ENCODE measurements at regions not wholly inside any gene's neighbourhood (a gene's known extent, or its start where the extent isn't known, plus 50 kb on each side); places are given as distances from the start of the nearest gene placed in this dataset.
A peak's percentile ranks its signal among the peaks of the same experiment; 100 is the strongest.

- FAIRE-seq, result no peak
- 41% methylated on average over 5 of the region's 5 CpGs for WGBS (ENCODE audit: missing lambda C conversion rate)
- DNase-seq (ENCODE audit: low read depth in 1 of 2, low spot score in 1 of 2), result no peak
- Histone ChIP-seq H3K9me3 (no peaks in the 10 kb centered on the region), H3K4me2 (no peak overlapping the region), H3K4me1 (no peaks in the 10 kb centered on the region), H3K4me3 (no peak overlapping the region), H3K27ac (no peak overlapping the region)
- CTCF ChIA-PET, result interaction anchor here (1.0 kb wide), 1 partner anchor 135 kb away, joined by 3 read pairs; no protein-coding TSS in a partner anchor
- ATAC-seq, result no peak
- TF ChIP-seq MAZ (IDR thresholded peaks at IDR 0.05; ENCODE audit: borderline replicate concordance, low read depth, low read length), result no peak
- no peak for TF ChIP-seq HEYL (CRISPR knock-in tag; IDR thresholded peaks at IDR 0.05)
- TF ChIP-seq MYC (IDR thresholded peaks at IDR 0.05; ENCODE audit: borderline replicate concordance, low read length), result no peak
- TF ChIP-seq TFCP2L1 (CRISPR knock-in tag; IDR thresholded peaks at IDR 0.05), result no peak
- TF ChIP-seq HOXB13 (CRISPR knock-in tag; IDR thresholded peaks at IDR 0.05; ENCODE audit: low read depth), result no peak
- POLR2A ChIA-PET, result no interaction called here
Measured at GRCh38 chr7:25719190-25719896, 432.7 kb upstream of the NFE2L3 start.

- POLR2A ChIA-PET, result no interaction called here
- TF ChIP-seq CTCF (IDR thresholded peaks at IDR 0.05), result peak; percentile 25; the same call in 2 of the 3 replicates
- no peak for TF ChIP-seq ZNF302 (CRISPR knock-in tag; IDR thresholded peaks at IDR 0.05)
- peak; percentile 27 to 33; a peak in 3 of 5 replicates for TF ChIP-seq RAD21 (conservative IDR thresholded peaks at IDR 0.05 in 1 of 2, IDR thresholded peaks at IDR 0.05 in 1 of 2)
- H3K27ac ChIP-seq, result no peak overlapping the region
- no peaks in the 10 kb centered on the region for H3K4me1 ChIP-seq
- no peak overlapping the region for H3K4me2 ChIP-seq
- CTCF ChIA-PET, result interaction anchor here (1.0 to 1.4 kb wide), 3 partner anchors 16 to 51 kb away, joined by 3 read pairs; no protein-coding TSS in a partner anchor
- no peak overlapping the region for H3K4me3 ChIP-seq
- DNase-seq (ENCODE audit: low read depth in 1 of 2, low spot score in 1 of 2), result peak; percentile 16 to 17
- no peaks in the 10 kb centered on the region for H3K9me3 ChIP-seq
- ATAC-seq, result peak; percentile 62 to 77; a peak in 4 of 6 replicates
- FAIRE-seq, result no peak
- 26% methylated on average over 2 of the region's 2 CpGs for WGBS (ENCODE audit: missing lambda C conversion rate)
Measured at GRCh38 chr7:25720427-25720826, 431.6 kb upstream of the NFE2L3 start.

GRCh38 chr7:25722856-25723255 is 429.1 kb upstream of the NFE2L3 start:
- no peak for DNase-seq (ENCODE audit: low read depth in 1 of 2, low spot score in 1 of 2)
- Histone ChIP-seq H3K4me2 (no peak overlapping the region), H3K4me3 (no peak overlapping the region), H3K27ac (no peak overlapping the region), H3K9me3 (no peaks in the 10 kb centered on the region), H3K4me1 (no peaks in the 10 kb centered on the region)
- WGBS (ENCODE audit: missing lambda C conversion rate), result 3% methylated on average over 1 of the region's 1 CpG
- ATAC-seq, result no peak
- CTCF ChIA-PET, result interaction anchor here (1.3 to 1.5 kb wide), 2 partner anchors 13 to 97 kb away, joined by 3 read pairs; no protein-coding TSS in a partner anchor
- POLR2A ChIA-PET, result no interaction called here
- no peak for FAIRE-seq
- TF ChIP-seq MYC (IDR thresholded peaks at IDR 0.05; ENCODE audit: borderline replicate concordance, low read length) (no peak), CBX2 (IDR thresholded peaks at IDR 0.05; ENCODE audit: borderline replicate concordance, low read depth) (no peak), JUNB (IDR thresholded peaks at IDR 0.05) (no peak), BHLHE40 (IDR thresholded peaks at IDR 0.05; ENCODE audit: low read depth, low read length) (no peak), POLR2AphosphoS2 (conservative IDR thresholded peaks at IDR 0.05; ENCODE audit: low read length) (no peak), CTCF (IDR thresholded peaks at IDR 0.05) (no peak), POLR2A (IDR thresholded peaks at IDR 0.05; ENCODE audit: low read length) (no peak), FOXS1 (CRISPR knock-in tag; IDR thresholded peaks at IDR 0.05) (no peak)

GRCh38 chr7:25725451-25725850 is 426.5 kb upstream of the NFE2L3 start:
- no peak for ATAC-seq
- 21% methylated on average over 2 of the region's 2 CpGs for WGBS (ENCODE audit: missing lambda C conversion rate)
- DNase-seq (ENCODE audit: low read depth in 1 of 2, low spot score in 1 of 2), result no peak
- no peaks in the 10 kb centered on the region for H3K4me1 ChIP-seq
- H3K9me3 ChIP-seq, result no peaks in the 10 kb centered on the region
- POLR2A ChIA-PET, result no interaction called here
- FAIRE-seq, result no peak
- TF ChIP-seq NFE2L2 (conservative IDR thresholded peaks at IDR 0.05; ENCODE audit: low read length), result no peak
- no peak for TF ChIP-seq KDM1A (IDR thresholded peaks at IDR 0.05; ENCODE audit: low read depth)
- no peak for TF ChIP-seq FOSL2 (IDR thresholded peaks at IDR 0.05)
- no peak for TF ChIP-seq FOSL2 (CRISPR knock-in tag; IDR thresholded peaks at IDR 0.05)
- no peak for TF ChIP-seq EP300 (IDR thresholded peaks at IDR 0.05)
- TF ChIP-seq USF2 (IDR thresholded peaks at IDR 0.05), result no peak
- TF ChIP-seq ATOH8 (CRISPR knock-in tag; IDR thresholded peaks at IDR 0.05; ENCODE audit: low read depth), result no peak
- TF ChIP-seq ZFP36 (IDR thresholded peaks at IDR 0.05; ENCODE audit: borderline replicate concordance, partially characterized antibody), result no peak
- TF ChIP-seq MAFK (IDR thresholded peaks at IDR 0.05; ENCODE audit: partially characterized antibody), result no peak
- no peak for TF ChIP-seq RARB (CRISPR knock-in tag; IDR thresholded peaks at IDR 0.05)
- no peak for TF ChIP-seq CEBPB (IDR thresholded peaks at IDR 0.05)
- no peak for TF ChIP-seq POLR2A (IDR thresholded peaks at IDR 0.05; ENCODE audit: low read length)
- TF ChIP-seq ZSCAN20 (CRISPR knock-in tag; IDR thresholded peaks at IDR 0.05), result no peak
- no peak overlapping the region for H3K4me2 ChIP-seq
- no peak overlapping the region for H3K4me3 ChIP-seq
- no peak overlapping the region for H3K27ac ChIP-seq
- CTCF ChIA-PET, result no interaction called here

All from A549 (cell line).